GM12872 (cell line): ENCODE measurements at regions not wholly inside any gene's neighbourhood (a gene's known extent, or its start where the extent isn't known, plus 50 kb on each side); places are given as distances from the start of the nearest gene placed in this dataset.
A peak's percentile ranks its signal among the peaks of the same experiment; 100 is the strongest.

Experiments used
- TF ChIP-seq, protein P1 (sequence below): IDR thresholded peaks from 3 replicates; pipeline ENCODE4 v1.5.1; 2011; ENCODE audit warnings: low read depth, mild to moderate bottlenecking, low read length, moderate library complexity; ENCODE audit not compliant: insufficient read depth

DNA sequence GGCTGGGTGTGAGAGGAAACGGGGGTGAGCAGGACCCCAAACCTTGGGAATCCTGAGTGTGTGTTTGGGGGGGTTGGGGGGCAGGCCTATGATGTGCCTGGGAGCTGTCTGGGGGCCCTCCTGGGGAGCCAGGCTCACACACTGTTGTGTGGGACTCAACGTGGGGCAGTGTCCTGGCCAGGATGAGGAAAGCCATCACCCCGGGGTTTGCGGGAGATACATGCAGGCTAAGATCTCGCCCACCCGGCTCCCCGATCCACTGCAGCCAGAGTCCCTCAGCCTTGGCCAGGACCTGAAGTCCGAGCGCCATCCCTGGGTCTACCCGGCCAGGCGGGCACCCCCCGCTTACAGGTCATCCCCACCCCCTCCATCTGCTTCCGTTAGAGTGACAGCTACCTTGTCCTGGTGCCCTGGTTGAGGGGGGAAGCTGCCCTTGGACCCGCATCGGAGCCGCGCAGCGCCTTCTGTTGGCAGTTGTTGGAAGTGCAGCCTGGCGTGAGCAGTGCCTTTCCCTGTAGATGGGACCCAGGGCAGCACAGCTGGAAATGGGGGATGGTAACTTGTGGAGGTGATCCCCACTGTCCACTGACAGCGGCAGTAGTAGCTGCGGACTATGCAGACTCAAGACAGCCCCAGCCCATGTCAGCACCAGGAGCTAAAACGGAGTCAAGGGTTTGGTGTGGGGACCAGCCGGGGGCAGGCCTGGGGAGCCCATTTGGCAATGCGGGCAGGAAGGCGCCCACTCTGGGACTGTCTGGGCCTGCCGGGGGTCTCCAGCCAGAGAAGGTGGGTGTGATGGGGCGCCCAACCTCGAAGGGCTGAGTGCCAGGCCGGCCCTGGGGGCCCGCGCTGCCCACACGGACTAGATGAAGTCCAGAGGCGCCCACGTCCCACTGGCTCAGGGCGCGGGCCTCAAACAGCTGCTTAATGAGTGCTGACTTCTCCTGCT is 885.6 kb upstream of the ZNF722 start:
- TF ChIP-seq, protein P1, sequence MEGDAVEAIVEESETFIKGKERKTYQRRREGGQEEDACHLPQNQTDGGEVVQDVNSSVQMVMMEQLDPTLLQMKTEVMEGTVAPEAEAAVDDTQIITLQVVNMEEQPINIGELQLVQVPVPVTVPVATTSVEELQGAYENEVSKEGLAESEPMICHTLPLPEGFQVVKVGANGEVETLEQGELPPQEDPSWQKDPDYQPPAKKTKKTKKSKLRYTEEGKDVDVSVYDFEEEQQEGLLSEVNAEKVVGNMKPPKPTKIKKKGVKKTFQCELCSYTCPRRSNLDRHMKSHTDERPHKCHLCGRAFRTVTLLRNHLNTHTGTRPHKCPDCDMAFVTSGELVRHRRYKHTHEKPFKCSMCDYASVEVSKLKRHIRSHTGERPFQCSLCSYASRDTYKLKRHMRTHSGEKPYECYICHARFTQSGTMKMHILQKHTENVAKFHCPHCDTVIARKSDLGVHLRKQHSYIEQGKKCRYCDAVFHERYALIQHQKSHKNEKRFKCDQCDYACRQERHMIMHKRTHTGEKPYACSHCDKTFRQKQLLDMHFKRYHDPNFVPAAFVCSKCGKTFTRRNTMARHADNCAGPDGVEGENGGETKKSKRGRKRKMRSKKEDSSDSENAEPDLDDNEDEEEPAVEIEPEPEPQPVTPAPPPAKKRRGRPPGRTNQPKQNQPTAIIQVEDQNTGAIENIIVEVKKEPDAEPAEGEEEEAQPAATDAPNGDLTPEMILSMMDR: 0 out of 3 replicates have a peak, but pooled peaks have one; percentile 10

DNA sequence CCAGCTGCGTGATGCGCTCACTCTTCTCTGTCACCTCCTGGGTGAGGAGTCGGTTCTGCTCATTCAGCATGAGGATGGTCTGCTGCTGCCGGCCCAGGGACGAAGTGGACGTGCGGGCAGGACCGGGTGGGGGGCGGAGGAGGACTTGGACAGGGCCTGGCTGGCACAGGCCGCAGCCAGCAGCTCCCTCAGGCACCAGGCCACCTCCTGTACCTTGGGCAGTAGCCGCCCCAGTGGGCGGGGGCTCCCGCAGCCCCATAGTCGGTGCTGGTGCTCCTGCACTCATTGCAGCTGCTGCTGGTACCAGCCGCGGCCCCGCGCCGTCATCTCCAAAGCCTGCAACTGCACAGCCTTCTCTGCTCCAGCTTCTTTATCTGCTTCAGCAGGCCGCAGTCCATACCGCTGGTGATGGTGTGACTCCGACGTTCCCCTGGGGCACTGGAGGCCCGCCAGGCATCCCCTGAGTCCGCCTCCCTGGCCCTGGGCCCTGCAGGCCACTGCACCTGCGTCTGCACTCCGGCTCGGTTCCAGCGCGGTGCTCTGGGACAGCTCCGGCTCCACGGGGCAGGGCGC is 884.9 kb upstream of the ZNF722 start:
- TF ChIP-seq, protein P1: no peak

DNA sequence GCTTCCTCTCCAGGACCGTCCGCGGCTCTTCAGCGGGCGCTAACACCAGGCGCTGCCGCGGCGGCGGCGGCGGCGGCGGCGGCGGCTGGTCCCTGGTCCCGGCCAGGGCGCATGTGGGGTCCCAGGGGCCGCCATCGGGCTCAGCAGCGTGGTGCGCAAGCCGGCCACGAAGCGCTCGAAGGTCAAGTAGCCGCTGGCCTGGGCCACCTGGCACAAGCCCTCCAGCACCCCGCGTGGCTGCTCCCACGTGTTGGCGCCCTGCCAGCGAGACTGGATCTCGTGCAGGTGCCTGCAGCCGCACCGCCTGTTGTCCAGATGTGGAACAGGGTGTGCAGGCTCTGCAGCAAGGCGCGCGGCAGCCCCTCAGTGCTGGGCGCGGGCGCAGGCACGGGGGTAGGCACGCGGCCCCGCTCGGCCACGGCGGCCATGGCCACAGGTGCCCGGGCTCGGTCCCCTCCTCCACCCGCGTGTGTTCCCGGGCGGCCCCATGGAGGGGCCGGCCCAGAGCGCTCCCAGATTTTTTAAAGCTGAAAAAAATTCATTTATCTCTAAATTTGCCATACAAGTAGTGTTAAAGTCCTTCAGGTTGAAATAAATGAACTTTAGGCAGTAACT is 884.2 kb upstream of the ZNF722 start:
- TF ChIP-seq, protein P1: no peak
